Activated CD4-positive, CD25-positive, alpha-beta regulatory T cell treated with anti-CD3 and anti-CD28 coated beads, Interleukin-2, amount 50 U/mL, for 24 hours (primary cell): ENCODE measurements at regions not wholly inside any gene's neighbourhood (a gene's known extent, or its start where the extent isn't known, plus 50 kb on each side); places are given as distances from the start of the nearest gene placed in this dataset.
A peak's percentile ranks its signal among the peaks of the same experiment; 100 is the strongest.
"Not testable (repeated sequence)": the region's sequence is repeated elsewhere in the genome, so short reads cannot be mapped to it uniquely, and the experiment has no call there.

Experiments used
- ATAC-seq, 2 donors: fragments of 150-1000 bp; cut with Tn5 transposase; one replicate each; pipeline ENCODE4 v1.10.0; 2021; ENCODE audit warnings: mild to moderate bottlenecking in 1 of 2, moderate library complexity in 1 of 2

GRCh38 chr6:27617046-27617687, 144.3 kb upstream of the ZNF184 start:
- ATAC-seq: no peak

DNA sequence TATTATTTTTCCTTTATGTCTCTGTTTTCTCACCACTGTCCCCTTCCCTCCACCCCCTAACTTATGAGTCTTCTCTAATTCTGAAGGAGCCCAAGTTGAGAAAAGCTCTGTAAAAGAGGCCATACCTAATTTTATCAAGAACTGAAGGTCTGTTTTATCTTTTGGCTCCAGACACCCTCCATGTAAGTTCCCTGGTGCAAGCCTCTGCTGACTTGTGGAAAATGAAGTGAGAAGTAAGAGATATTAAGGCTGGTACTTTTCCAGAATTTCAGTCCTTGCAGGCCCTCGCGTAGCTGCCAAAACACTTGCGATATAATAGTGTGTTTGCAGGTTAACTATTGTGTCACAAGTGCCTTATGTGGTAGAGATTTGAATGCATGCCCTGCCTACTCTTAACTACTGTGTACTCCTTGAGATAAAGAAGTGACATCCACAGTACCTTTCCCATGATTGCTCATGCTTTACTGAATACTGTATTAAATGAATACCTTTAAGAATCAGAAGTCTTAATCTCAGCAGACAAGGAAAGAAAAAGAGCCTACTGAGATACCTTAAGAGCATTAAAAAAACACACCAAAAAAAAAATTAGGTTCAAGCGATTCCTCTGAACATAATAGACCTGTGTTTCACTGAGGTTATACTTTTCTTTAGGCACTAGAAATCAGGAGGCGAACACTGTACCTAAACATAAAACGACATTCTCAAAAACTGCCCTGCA, 143.6 kb upstream of the ZNF184 start:
- ATAC-seq: no peak

DNA sequence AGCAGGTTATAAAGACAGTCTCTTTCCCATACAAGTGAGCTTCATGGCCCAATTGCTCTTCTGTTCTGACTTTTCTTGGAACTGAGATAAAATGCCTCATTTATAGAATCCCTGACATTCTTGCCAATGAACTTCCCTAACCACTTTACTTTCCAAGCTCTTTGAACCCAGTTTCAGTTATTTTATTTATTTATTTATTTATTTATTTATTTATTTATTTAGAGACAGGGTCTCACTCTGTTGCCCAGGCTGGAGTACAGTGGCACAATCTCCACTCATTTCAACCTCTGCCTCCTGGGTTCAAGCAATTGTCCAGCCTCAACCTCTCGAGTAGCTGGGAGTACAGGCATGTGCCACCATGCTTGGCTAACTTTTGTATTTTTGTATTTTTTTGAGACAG, 138.5 kb upstream of the ZNF184 start:
- no peak for ATAC-seq

DNA sequence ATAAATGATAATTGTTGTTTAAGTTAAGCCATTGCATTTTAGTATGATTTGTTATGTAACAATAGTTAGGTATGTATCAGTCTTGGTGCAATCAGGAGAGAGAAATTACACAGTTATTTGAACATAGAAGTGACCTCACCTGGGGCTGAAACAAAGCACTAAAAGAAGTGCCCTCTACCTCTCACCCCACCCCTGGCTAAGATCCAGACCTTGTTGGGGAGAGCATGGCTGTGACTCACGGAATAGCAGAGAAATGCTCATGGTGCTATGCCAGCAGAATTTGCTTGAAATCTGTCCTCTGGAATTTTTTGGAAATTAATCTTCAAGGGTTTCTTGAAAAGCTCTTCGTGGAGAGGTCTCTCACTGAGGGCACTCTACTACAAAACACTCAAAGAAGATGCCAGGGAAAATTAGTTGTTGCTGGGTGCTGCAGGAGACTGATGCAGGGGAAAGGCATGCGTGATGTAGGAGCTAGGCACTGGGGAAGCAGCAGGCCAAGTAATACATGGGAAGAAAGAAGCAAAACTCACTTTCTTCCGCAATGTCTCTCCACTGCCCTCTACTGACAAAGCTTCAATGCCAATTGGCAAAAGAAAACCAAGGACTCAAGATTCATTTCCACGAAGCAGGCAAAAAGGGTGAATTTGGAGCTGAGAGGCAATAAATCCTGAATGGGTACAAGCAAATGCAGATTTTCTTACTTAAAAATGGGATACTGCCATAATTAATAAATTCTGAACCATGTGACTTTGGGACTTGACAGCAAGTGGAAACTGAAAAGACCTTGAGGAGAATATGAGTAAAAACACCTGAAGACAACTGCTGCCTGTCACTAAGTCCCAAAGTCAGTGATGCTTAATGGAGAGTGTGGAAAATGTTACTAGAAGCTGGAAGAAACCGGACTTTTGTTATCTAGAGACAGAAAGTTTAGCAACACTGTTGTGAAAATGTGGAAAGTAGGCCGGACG, 136.3 kb upstream of the ZNF184 start:
- ATAC-seq: no peak

DNA sequence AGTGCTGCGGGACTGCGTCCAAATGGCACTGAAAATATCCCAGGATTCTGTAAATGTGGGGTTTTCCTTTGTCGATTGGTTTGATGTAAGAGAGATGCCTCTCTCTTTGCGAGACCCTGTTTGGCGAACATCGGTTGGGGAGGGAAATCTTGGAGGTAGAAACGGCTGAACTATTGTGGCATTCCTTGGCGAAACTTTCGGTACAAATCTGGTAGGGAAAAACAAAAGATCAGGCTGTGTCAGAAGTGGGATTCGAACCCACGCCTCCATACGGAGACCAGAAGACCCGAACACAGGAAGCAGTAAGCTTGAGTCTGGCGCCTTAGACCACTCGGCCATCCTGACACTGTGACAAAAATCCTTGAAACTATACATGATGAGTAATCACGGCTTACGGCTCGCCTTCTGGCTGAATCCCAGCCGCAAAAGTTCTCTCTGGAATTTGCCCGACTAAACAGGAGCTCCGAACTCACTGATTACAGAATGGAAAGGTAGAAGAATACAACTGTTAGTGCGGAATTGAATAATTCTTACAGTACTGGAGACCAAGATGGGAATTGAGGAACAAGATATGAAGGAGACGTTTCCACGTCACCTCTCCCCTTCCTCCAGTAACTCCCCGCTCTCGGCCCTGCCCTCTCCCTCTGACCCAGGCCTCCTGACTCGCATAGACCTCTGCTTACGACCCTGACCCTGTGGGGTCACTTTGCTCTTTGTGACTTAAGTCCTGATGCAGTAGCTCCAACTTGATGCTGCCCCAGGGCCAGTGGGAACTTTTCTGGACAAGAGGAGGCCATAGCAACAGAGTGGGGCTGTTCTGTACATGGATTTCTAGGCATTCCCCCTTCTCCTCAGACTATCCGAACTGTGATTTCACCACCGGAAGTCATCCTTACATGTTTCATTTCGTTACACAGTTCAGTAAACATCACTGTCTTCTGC, 132.8 kb upstream of the ZNF184 start:
- no peak for ATAC-seq

DNA sequence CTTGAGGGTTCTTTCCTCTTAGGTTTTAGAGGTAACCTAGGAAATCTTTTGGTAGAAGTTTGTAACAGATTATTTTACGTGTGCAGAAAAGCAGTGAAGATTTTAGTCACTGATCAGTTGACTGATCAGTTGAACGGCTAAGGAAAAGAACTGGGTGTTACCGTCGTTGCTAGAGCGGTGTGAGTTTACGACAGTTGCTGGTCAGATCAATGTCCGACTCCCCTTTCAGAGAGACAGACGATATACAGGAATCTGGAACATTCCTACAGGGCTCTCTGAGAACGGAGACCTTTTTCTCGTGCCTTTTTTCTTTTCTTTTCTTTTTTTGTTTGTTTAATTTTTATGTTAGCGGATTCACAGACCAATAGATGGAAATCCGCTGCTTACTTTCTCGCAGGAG, 132.1 kb upstream of the ZNF184 start:
- ATAC-seq: no peak

DNA sequence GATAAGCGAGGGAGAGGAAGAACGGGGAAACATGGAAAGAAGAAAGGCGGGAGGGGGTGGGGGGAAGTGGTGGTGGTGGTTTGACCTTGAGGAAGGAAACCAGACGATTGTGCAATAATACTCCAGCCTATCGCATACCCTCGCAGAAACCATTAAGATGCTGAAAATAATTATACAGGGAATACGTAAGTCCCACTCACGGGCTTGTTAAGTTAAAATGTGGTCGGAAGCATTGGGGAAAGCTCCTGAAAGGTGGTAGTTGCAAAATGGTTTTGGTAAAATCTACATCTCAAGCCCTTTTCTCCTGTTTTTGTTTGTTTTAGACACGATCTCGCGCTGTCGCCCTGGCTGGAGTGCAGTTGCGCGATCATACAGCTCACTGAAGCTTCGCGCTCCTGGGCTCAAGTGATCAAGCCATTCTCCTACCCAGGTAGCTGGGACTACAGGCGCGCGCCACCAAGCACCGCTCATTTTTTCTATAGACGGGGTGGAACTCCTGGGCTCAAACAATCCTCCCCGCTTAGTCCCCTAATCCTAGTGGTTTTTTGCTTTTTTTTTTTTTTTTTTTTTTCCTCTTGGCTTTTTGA, 128.9 kb upstream of the ZNF184 start:
- no peak for ATAC-seq

DNA sequence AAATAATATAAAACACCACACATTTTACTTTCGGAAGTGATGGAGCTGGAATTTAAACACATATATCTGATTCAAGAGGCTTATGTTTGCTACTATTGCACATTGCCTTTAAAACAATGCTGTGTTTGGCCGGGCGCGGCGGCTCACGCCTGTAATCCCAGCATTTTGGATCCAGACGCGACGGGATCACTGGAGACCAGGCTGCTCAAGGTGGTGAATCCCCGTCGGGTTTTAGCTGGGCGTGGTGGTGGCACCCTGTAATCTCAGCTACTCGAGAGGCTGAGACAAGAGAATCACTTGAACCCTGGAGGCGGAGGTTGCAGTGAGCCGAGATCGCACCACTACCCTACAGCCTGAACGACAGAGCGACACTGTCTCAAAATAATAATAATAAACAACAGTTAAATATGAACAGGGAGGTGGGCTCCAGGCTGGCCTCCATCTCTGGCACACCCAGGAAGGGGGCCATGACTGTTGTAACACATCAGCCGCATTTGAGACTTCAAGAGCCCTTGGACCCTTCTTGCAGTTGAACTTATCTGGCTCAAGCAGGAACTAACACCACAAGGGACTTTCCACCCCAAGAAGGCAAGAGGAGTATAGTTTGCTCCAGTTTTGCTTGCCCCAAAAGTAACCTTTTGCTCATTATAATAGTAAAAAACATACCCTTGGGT, 127.1 kb upstream of the ZNF184 start:
- ATAC-seq: no peak

GRCh38 chr6:27597031-27597567, 124.2 kb upstream of the ZNF184 start:
- not testable (repeated sequence) for ATAC-seq

DNA sequence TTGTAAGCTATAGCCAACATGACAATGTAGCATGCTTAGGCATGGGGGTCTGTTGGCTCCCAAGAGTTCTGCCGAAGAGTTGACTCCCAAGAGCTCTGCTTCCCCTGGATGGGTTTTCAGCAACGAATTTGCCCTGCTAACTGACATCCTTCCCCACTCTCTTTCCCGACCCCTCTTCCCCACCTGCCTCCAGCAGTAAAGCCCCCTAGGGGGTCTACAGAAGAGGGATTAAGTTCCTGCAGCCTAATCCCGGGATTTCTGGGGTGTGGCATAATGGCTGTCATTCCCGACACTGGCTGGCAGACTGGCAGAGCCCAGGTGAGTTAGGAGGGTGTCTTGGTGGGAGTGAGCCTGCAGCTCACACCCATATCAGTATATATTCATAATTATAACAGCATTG, 121.0 kb upstream of the ZNF184 start:
- no peak for ATAC-seq

- ATAC-seq: no peak
Observed at GRCh38 chr6:27593200-27593818, 120.4 kb upstream of the ZNF184 start.

GRCh38 chr6:27592481-27593199, 119.7 kb upstream of the ZNF184 start:
- ATAC-seq: peak; percentile 96 to 98

DNA sequence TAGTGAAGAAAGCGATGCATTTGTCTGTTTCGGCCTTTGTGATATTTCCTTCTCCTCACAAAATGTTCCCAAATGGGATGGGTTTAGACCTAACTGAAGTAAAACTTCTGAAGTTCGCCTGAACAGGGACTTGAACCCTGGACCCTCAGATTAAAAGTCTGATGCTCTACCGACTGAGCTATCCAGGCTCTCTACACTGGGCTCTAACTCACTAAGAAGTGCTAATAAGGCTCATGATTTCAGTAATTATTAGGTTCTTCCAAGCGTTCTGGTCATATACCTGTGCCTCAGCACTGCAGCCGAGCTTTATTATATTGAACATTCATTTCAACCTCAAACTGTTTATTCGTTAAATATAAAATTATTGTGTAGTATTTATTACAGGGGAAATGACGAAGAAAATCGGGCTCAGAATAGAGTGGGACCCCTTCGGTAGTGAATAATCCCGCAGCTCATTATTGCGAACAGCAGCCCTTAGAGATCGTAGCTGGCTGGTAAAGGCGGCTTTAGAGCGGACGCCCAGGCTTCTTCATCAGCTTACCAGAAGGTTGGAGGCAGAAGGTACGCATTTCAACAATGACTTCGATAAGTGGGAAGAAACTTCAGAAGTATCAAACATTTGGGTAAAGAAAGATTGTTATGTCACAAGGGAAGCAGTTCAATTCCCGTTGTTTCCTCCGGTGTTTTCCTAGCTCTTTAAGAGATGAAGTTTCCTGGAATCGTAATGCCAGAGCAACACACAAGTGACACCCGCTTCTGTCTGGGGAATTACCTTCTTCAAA, 119.0 kb upstream of the ZNF184 start:
- peak in 1 of 2 donors; percentile 9 for ATAC-seq

DNA sequence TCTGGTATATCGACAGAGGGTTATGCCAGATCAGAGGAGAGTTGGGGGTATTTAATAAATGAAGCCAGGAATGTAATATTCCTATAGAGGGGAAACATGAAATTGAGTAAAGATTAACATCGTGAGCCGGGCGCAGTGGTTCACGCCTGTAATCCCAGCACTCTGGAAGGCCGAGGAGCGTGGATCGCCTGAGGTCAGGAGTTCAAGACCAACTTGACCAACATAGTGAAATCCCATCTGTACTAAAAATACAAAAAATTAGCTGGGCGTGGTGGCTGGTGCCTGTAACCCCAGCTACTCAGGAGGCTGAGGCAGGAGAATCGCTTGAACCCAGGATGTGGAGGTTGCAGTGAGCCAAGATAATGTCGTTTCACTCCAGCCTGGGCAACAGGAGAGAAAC, 112.4 kb upstream of the ZNF184 start:
- not testable (repeated sequence) for ATAC-seq

DNA sequence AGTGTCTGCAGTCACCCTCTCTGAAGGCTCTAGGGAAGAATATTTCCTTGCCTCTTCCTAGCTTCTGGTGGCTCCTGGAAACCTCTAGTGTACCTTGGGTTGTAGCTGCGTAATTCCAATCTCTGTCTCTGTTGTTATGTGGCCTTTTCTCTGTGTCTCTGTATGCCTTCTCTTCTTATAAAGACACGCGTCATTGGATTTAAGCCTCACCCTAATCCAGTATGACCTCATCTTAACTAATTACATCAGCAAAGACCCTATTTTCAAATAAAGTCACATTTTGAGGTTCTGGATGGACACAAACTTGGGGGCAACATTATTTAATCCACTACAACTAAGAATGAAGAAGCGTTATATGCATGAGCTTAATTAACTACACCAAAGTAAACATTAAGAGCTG, 111.4 kb upstream of the ZNF184 start:
- ATAC-seq: no peak

GRCh38 chr6:27582928-27583725, 110.2 kb upstream of the ZNF184 start:
- ATAC-seq: peak in 1 of 2 donors; percentile 51

GRCh38 chr6:27579973-27580372, 107.1 kb upstream of the ZNF184 start:
- no peak for ATAC-seq

DNA sequence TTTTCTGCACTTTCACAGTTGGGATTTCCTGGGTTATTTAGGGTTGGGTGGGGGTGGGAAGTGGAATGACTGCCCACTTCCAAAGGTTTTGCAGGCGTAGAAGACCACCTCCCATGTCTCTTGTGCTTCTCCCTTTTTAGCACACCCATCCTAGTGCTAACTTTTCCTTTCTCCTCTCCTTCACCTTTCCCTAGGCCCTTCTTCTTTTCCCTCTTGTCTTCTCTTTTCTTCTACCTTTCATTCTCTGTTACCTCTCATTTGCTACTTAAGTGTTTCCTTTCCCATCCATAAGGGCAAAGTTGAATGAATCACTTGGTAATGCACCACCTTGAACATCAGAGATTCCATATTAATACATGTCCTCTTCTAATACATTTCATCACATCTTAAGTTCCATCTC, 105.0 kb upstream of the ZNF184 start:
- no peak for ATAC-seq
